ENCODE measurements at regions not wholly inside any gene's neighbourhood (a gene's known extent, or its start where the extent isn't known, plus 50 kb on each side); places are given as distances from the start of the nearest gene placed in this dataset.

- Histone ChIP-seq H3K9me3 (replicated peaks in 1 of 3) (peaks cover 0 to 4% (median 0%) of the 10 kb centered on the region in 3 donors), H3K27me3 (no peaks in the 10 kb centered on the region), H3K4me1 (replicated peaks in 1 of 2) (no peaks in the 10 kb centered on the region), H3K36me3 (replicated peaks in 1 of 2) (no peaks in the 10 kb centered on the region), H3K27ac (no peak overlapping the region), H3K4me3 (no peak overlapping the region)
- intact Hi-C loops (cut with DNase I): no loop called here
- no peak for TF ChIP-seq POLR2A (IDR thresholded peaks at IDR 0.05)
- no peak for TF ChIP-seq CTCF (IDR thresholded peaks at IDR 0.05)
- WGBS, 4 donors: 32 to 45% (median 39%) methylated on average over 1 of the region's 1 CpG
- DNase-seq: no peak
Measured at GRCh38 chr4:14329228-14329627, 673.1 kb upstream of the CPEB2 start.

- Histone ChIP-seq H3K27ac (no peak overlapping the region), H3K4me3 (no peak overlapping the region), H3K36me3 (replicated peaks in 1 of 2) (no peaks in the 10 kb centered on the region), H3K4me1 (replicated peaks in 1 of 2) (no peaks in the 10 kb centered on the region), H3K27me3 (no peaks in the 10 kb centered on the region), H3K9me3 (replicated peaks in 1 of 3) (no peaks in the 10 kb centered on the region)
- intact Hi-C loops (cut with DNase I): no loop called here
- 82 to 92% (median 91%) methylated on average over 2 of the region's 2 CpGs for WGBS, 4 donors
- TF ChIP-seq CTCF (IDR thresholded peaks at IDR 0.05) (no peak), POLR2A (IDR thresholded peaks at IDR 0.05) (no peak)
- no peak for DNase-seq
Measured at GRCh38 chr4:14333616-14334015, 668.7 kb upstream of the CPEB2 start.

- H3K9me3 ChIP-seq (replicated peaks in 1 of 3): no peaks in the 10 kb centered on the region
- DNase-seq: no peak
- H3K36me3 ChIP-seq (replicated peaks in 1 of 2): no peaks in the 10 kb centered on the region
- no peaks in the 10 kb centered on the region for H3K4me1 ChIP-seq (replicated peaks in 1 of 2)
- intact Hi-C loops (cut with DNase I): no loop called here
- TF ChIP-seq CTCF (IDR thresholded peaks at IDR 0.05): no peak
- no peak for TF ChIP-seq POLR2A (IDR thresholded peaks at IDR 0.05)
- H3K27me3 ChIP-seq: no peaks in the 10 kb centered on the region
- no peak overlapping the region for H3K27ac ChIP-seq
- no peak overlapping the region for H3K4me3 ChIP-seq
Measured at GRCh38 chr4:14334166-14334565, 668.1 kb upstream of the CPEB2 start.

GRCh38 chr4:14335872-14336271, 666.4 kb upstream of the CPEB2 start:
- no peaks in the 10 kb centered on the region for H3K27me3 ChIP-seq
- H3K4me1 ChIP-seq (replicated peaks in 1 of 2): no peaks in the 10 kb centered on the region
- no peak for DNase-seq
- WGBS, 4 donors: 92 to 97% (median 96%) methylated on average over 3 of the region's 3 CpGs
- no peak overlapping the region for H3K27ac ChIP-seq
- intact Hi-C loops (cut with DNase I): no loop called here
- no peaks in the 10 kb centered on the region for H3K36me3 ChIP-seq (replicated peaks in 1 of 2)
- H3K4me3 ChIP-seq: no peak overlapping the region
- no peak for TF ChIP-seq CTCF (IDR thresholded peaks at IDR 0.05)
- TF ChIP-seq POLR2A (IDR thresholded peaks at IDR 0.05): no peak
- no peaks in the 10 kb centered on the region for H3K9me3 ChIP-seq (replicated peaks in 1 of 3)

Measured in adrenal gland (tissue), 9 donors.